H1 (cell line): ENCODE measurements at regions not wholly inside any gene's neighbourhood (a gene's known extent, or its start where the extent isn't known, plus 50 kb on each side); places are given as distances from the start of the nearest gene placed in this dataset.

Experiments used
- CTCF ChIA-PET: fragments of 300-600 bp; sonication (Branson Sonifier 250); formaldehyde crosslinking; loops from one replicate; lab custom pipeline; 2021; ENCODE audit not compliant: partially characterized antibody; lab: Charles Lee
- POLR2A ChIA-PET: fragments of 300-600 bp; sonication (Branson Sonifier 250); formaldehyde crosslinking; loops from one replicate; lab custom pipeline; 2021; ENCODE audit warnings: inconsistent platforms; ENCODE audit not compliant: partially characterized antibody; lab: Charles Lee
- DNase-seq, 2 experiments: peaks; one replicate each; pipeline versions ENCODE4 v3.0.0 to v3.0.0-alpha.2; 2010 to 2022; ENCODE audit warnings: low spot score in 2 of 2, low read depth in 1 of 2, mixed read lengths in 1 of 2
- FAIRE-seq: peaks from 2 replicates; lab custom pipeline; 2011; peaks lifted over from hg19 to GRCh38; lab: Jason Lieb, UNC
- H2AFZ ChIP-seq: 2 replicates; pipeline ENCODE4 v1.8.1; 2012; ENCODE audit warnings: low read length, inconsistent platforms
- H2AK5ac ChIP-seq: 2 replicates; pipeline ENCODE4 v1.6.1; 2013; ENCODE audit warnings: low read depth, low read length
- H2BK120ac ChIP-seq: replicated peaks from 2 replicates; pipeline ENCODE3; 2013; ENCODE audit warnings: low read depth, low read length, inconsistent platforms
- H2BK12ac ChIP-seq: 2 replicates; pipeline ENCODE4 v1.6.1; 2013; ENCODE audit warnings: low read depth, low read length
- H2BK15ac ChIP-seq: 2 replicates; pipeline ENCODE4 v1.6.1; 2013; ENCODE audit warnings: low read length
- H2BK20ac ChIP-seq: 2 replicates; pipeline ENCODE4 v1.6.1; 2013; ENCODE audit warnings: low read length
- H2BK5ac ChIP-seq: 2 replicates; pipeline ENCODE4 v1.6.1; 2013; ENCODE audit warnings: low read depth, low read length
- H3K14ac ChIP-seq: 2 replicates; pipeline ENCODE4 v1.6.1; 2013; ENCODE audit warnings: inconsistent platforms; ENCODE audit not compliant: insufficient read length
- H3K18ac ChIP-seq: 2 replicates; pipeline ENCODE4 v1.6.1; 2013; ENCODE audit warnings: low read length; ENCODE audit errors: extremely low read depth
- H3K23ac ChIP-seq: 2 replicates; pipeline ENCODE4 v1.6.1; 2013; ENCODE audit warnings: inconsistent platforms; ENCODE audit not compliant: insufficient read length
- H3K23me2 ChIP-seq: 2 replicates; pipeline ENCODE4 v1.6.1; 2013; ENCODE audit warnings: low read depth, low read length
- H3K27ac ChIP-seq: 2 replicates; pipeline ENCODE4 v1.6.1; 2011; ENCODE audit warnings: low read depth, low read length, inconsistent platforms
- H3K27me3 ChIP-seq, 4 experiments: replicated peaks in 1 of 4; 1 replicate in 1 of 4; 2 replicates in 3 of 4; pipeline versions ENCODE4 v1.6.1 to v1.8.1; 2011 to 2013; ENCODE audit warnings: low read length in 3 of 4, mild to moderate bottlenecking in 3 of 4, inconsistent platforms in 2 of 4, mixed read lengths in 2 of 4, moderate library complexity in 1 of 4; ENCODE audit not compliant: control insufficient read depth in 3 of 4, insufficient read depth in 3 of 4; ENCODE audit errors: extremely low read depth in 1 of 4
- H3K36me3 ChIP-seq, 4 experiments: 2 replicates each; pipeline versions ENCODE4 v1.6.1 to v1.8.1; 2011 to 2013; ENCODE audit warnings: mild to moderate bottlenecking in 4 of 4, low read length in 3 of 4, moderate library complexity in 2 of 4, control low read depth in 1 of 4, inconsistent platforms in 1 of 4; ENCODE audit not compliant: insufficient read depth in 4 of 4, control insufficient read depth in 2 of 4
- H3K4ac ChIP-seq: replicated peaks from 2 replicates; pipeline ENCODE3; 2013; ENCODE audit warnings: low read length, low read depth, mixed read lengths, inconsistent platforms; ENCODE audit not compliant: insufficient read length
- H3K4me1 ChIP-seq, 4 experiments: replicated peaks in 1 of 4; 1 replicate in 1 of 4; 2 replicates in 3 of 4; pipeline versions ENCODE4 v1.6.1 to v1.8.1; 2011 to 2013; ENCODE audit warnings: low read length in 3 of 4, inconsistent platforms in 2 of 4, mixed read lengths in 1 of 4; ENCODE audit not compliant: insufficient read depth in 4 of 4, control insufficient read depth in 3 of 4
- H3K4me2 ChIP-seq, 2 experiments: 2 replicates each; pipeline versions ENCODE4 v1.6.1 to v1.8.1; 2011 to 2013; ENCODE audit warnings: low read depth in 2 of 2, low read length in 2 of 2, control low read depth in 1 of 2, inconsistent platforms in 1 of 2, mild to moderate bottlenecking in 1 of 2; ENCODE audit not compliant: insufficient read depth in 1 of 2
- H3K4me3 ChIP-seq, 4 experiments: fragments of 200-600, 300-600 bp in 1 of 4; sonication (generic), shearing (Covaris generic), sonication (Bioruptor Twin) in 1 of 4; 2 replicates each; pipeline versions ENCODE4 v1.5.1 to v1.8.1; 2011 to 2016; ENCODE audit warnings: low read length in 4 of 4, low read depth in 3 of 4, control low read depth in 2 of 4, inconsistent platforms in 2 of 4, mild to moderate bottlenecking in 2 of 4, mixed read lengths in 1 of 4, moderate library complexity in 1 of 4; ENCODE audit not compliant: insufficient read depth in 2 of 4; ENCODE audit errors: extremely low read depth in 1 of 4
- H3K56ac ChIP-seq: replicated peaks from 2 replicates; pipeline ENCODE3; 2013; ENCODE audit warnings: low read depth, mild to moderate bottlenecking, mixed read lengths, low read length, inconsistent platforms; ENCODE audit not compliant: insufficient read length
- H3K79me1 ChIP-seq: 2 replicates; pipeline ENCODE4 v1.6.1; 2013; ENCODE audit warnings: low read depth, low read length, control low read depth
- H3K79me2 ChIP-seq, 2 experiments: 2 replicates each; pipeline versions ENCODE4 v1.6.1 to v1.8.1; 2012 to 2013; ENCODE audit warnings: low read length in 2 of 2, mild to moderate bottlenecking in 2 of 2, inconsistent platforms in 1 of 2; ENCODE audit not compliant: insufficient read depth in 2 of 2, control insufficient read depth in 1 of 2
- H3K9ac ChIP-seq, 4 experiments: replicated peaks in 1 of 4; 1 replicate in 1 of 4; 2 replicates in 3 of 4; pipeline versions ENCODE4 v1.6.1 to v1.8.1; 2011 to 2013; ENCODE audit warnings: low read depth in 3 of 4, low read length in 3 of 4, control low read depth in 2 of 4, mild to moderate bottlenecking in 2 of 4, moderate library complexity in 2 of 4, inconsistent platforms in 1 of 4; ENCODE audit errors: extremely low read depth in 1 of 4
- H3K9me3 ChIP-seq, 2 experiments: 2 replicates each; pipeline versions ENCODE4 v1.6.1 to v1.8.1; 2012 to 2013; ENCODE audit warnings: mild to moderate bottlenecking in 2 of 2, moderate library complexity in 2 of 2, control low read depth in 1 of 2, inconsistent platforms in 1 of 2, low read depth in 1 of 2, low read length in 1 of 2, mixed read lengths in 1 of 2; ENCODE audit not compliant: insufficient read depth in 2 of 2
- H4K20me1 ChIP-seq, 2 experiments: replicated peaks in 1 of 2; 2 replicates each; pipeline versions ENCODE3 to v1.8.1; 2011 to 2013; ENCODE audit warnings: inconsistent platforms in 2 of 2, low read length in 2 of 2, mild to moderate bottlenecking in 1 of 2; ENCODE audit not compliant: insufficient read depth in 2 of 2, control insufficient read depth in 1 of 2
- H4K5ac ChIP-seq: 2 replicates; pipeline ENCODE4 v1.6.1; 2013; ENCODE audit warnings: low read length, low read depth, mixed read lengths, inconsistent platforms; ENCODE audit not compliant: insufficient read length
- H4K8ac ChIP-seq: 2 replicates; pipeline ENCODE4 v1.8.0; 2013; ENCODE audit warnings: mild to moderate bottlenecking, moderate library complexity, low read length, inconsistent platforms; ENCODE audit not compliant: insufficient read depth; ENCODE audit errors: extremely low read depth
- H4K91ac ChIP-seq: replicated peaks from 2 replicates; pipeline ENCODE3; 2013; ENCODE audit warnings: low read length, mixed read lengths, inconsistent platforms; ENCODE audit not compliant: insufficient read length
- ATF2 ChIP-seq: IDR thresholded peaks from 2 replicates; pipeline ENCODE4 v1.6.1; 2012; ENCODE audit warnings: low read length, inconsistent platforms
- ATF3 ChIP-seq: IDR thresholded peaks from 2 replicates; pipeline ENCODE4 v1.6.1; 2011; ENCODE audit warnings: low read depth, mild to moderate bottlenecking, low read length; ENCODE audit not compliant: insufficient read depth
- BCL11A ChIP-seq, 2 experiments: IDR thresholded peaks; one replicate each; pipeline ENCODE4 v1.6.1; 2011; ENCODE audit warnings: low read depth in 2 of 2, low read length in 2 of 2, mild to moderate bottlenecking in 2 of 2
- CHD1 ChIP-seq: IDR thresholded peaks from 2 replicates; pipeline ENCODE4 v1.6.1; 2012; ENCODE audit warnings: low read depth, low read length, improper control_type of control experiment
- FOSL1 ChIP-seq: IDR thresholded peaks from 2 replicates; pipeline ENCODE4 v1.6.1; 2011; ENCODE audit warnings: mild to moderate bottlenecking, low read depth, low read length, moderate library complexity; ENCODE audit not compliant: insufficient read depth
- GTF2F1 ChIP-seq: IDR thresholded peaks from 2 replicates; pipeline ENCODE4 v1.6.1; 2012; ENCODE audit warnings: low read depth, low read length, improper control_type of control experiment, borderline replicate concordance
- JUN ChIP-seq: IDR thresholded peaks from 2 replicates; pipeline ENCODE4 v1.6.1; 2011; ENCODE audit warnings: low read depth, mild to moderate bottlenecking, improper control_type of control experiment, low read length
- KDM1A ChIP-seq: fragments of 200-600, 300-600 bp; sonication (generic); IDR thresholded peaks from 2 replicates; pipeline ENCODE4 v1.7.1; 2016; ENCODE audit warnings: mild to moderate bottlenecking, low read length, borderline replicate concordance
- POLR2AphosphoS5 ChIP-seq: IDR thresholded peaks from 2 replicates; pipeline ENCODE4 v1.6.1; 2011; ENCODE audit warnings: low read depth, low read length
- RAD21 ChIP-seq, 2 experiments: IDR thresholded peaks in 1 of 2; conservative IDR thresholded peaks in 1 of 2; 2 replicates each; pipeline ENCODE4 v1.6.1; 2011; ENCODE audit warnings: low read depth in 2 of 2, low read length in 2 of 2, improper control_type of control experiment in 1 of 2, inconsistent platforms in 1 of 2, mild to moderate bottlenecking in 1 of 2, moderate library complexity in 1 of 2
- SP2 ChIP-seq: IDR thresholded peaks from 2 replicates; pipeline ENCODE4 v1.6.1; 2012; ENCODE audit warnings: mild to moderate bottlenecking, low read length, inconsistent platforms
- TAF1 ChIP-seq: IDR thresholded peaks from 2 replicates; pipeline ENCODE4 v1.6.1; 2011; ENCODE audit warnings: mild to moderate bottlenecking, low read depth, low read length
- ZNF274 ChIP-seq: IDR thresholded peaks from 2 replicates; pipeline ENCODE4 v1.7.0; 2012; ENCODE audit warnings: low read length, borderline replicate concordance; ENCODE audit errors: extremely low read depth
- WGBS, 2 experiments: shearing (Covaris generic) in 1 of 2; methylation state at CpG; one replicate each; pipeline versions ENCODE4 v1.1.6 to v1.1.7; 2013 to 2015; ENCODE audit warnings: low lambda C conversion rate in 2 of 2, mixed read lengths in 2 of 2, inconsistent platforms in 1 of 2, low coverage in 1 of 2, missing lambda C conversion rate in 1 of 2; ENCODE audit not compliant: insufficient replicate concordance in 2 of 2, insufficient coverage in 1 of 2, insufficient read length in 1 of 2; ENCODE audit errors: extremely low coverage in 1 of 2, missing lambda C conversion rate in 1 of 2; 5-methylcytosine and 5-hydroxymethylcytosine counted together

GRCh38 chr16:5393070-5393469, 295.5 kb upstream of the EEF2KMT start:
- H3K4me3 ChIP-seq, result no peak overlapping the region
- no peaks in the 10 kb centered on the region; a peak in 1 of 8 replicates for H3K36me3 ChIP-seq
- H3K9me3 ChIP-seq, result no peaks in the 10 kb centered on the region
- TF ChIP-seq JUN (no peak), RAD21 (IDR thresholded peaks at IDR 0.05 in 1 of 2, conservative IDR thresholded peaks at IDR 0.05 in 1 of 2; ENCODE audit: low read depth in 2 of 2, low read length in 2 of 2) (no peak), GTF2F1 (no peak), ATF2 (no peak), FOSL1 (no peak), KDM1A (no peak), ZNF274 (no peak), SP2 (no peak), ATF3 (no peak), CHD1 (no peak), POLR2AphosphoS5 (no peak), TAF1 (no peak), BCL11A (IDR thresholded peaks at IDR 0.05; ENCODE audit: low read depth in 2 of 2, low read length in 2 of 2) (no peak)

More at GRCh38 chr16:5393070-5393469, 295.5 kb upstream of the EEF2KMT start:
- no peak overlapping the region for H3K9ac ChIP-seq
- no peak overlapping the region for H2BK5ac ChIP-seq
- no peaks in the 10 kb centered on the region for H3K79me2 ChIP-seq
- no peaks in the 10 kb centered on the region for H3K27me3 ChIP-seq
- no peak overlapping the region for H2AFZ ChIP-seq
- no peak overlapping the region for H4K8ac ChIP-seq
- no peak overlapping the region for H3K14ac ChIP-seq
- no peak overlapping the region for H2BK120ac ChIP-seq
- no peak overlapping the region for H3K18ac ChIP-seq
- no peak overlapping the region for H2AK5ac ChIP-seq
- no peak overlapping the region for H3K27ac ChIP-seq
- no peak overlapping the region for H3K23ac ChIP-seq
- no peak overlapping the region for H3K56ac ChIP-seq
- H3K4me1 ChIP-seq, result no peaks in the 10 kb centered on the region
- H3K4ac ChIP-seq, result no peak overlapping the region
- no peak overlapping the region for H2BK20ac ChIP-seq
- no peaks in the 10 kb centered on the region for H3K79me1 ChIP-seq
- ChIA-PET CTCF (no interaction called here), POLR2A (no interaction called here)
- WGBS, 2 experiments, result 73% methylated on average over 5 of the region's 5 CpGs; no CpG with 5 or more reads in 1 of the 2 experiments
- no peak overlapping the region for H2BK15ac ChIP-seq
- H2BK12ac ChIP-seq, result no peak overlapping the region
- FAIRE-seq, result no peak
- H4K20me1 ChIP-seq, result peaks cover 0 to under 1% of the 10 kb centered on the region in 2 experiments
- no peak overlapping the region for H4K91ac ChIP-seq
- no peaks in the 10 kb centered on the region for H3K23me2 ChIP-seq
- no peak for DNase-seq
- H4K5ac ChIP-seq, result no peak overlapping the region
- H3K4me2 ChIP-seq, result no peak overlapping the region
